Esophagus squamous epithelium (tissue), 5 donors: ENCODE measurements at regions not wholly inside any gene's neighbourhood (a gene's known extent, or its start where the extent isn't known, plus 50 kb on each side); places are given as distances from the start of the nearest gene placed in this dataset.

Experiments
- DNase-seq: peaks from one replicate; lab custom pipeline; 2025; lab: John Stamatoyannopoulos, UW
- H3K27ac ChIP-seq, 4 donors: fragments of 200-600 bp; sonication (generic); one replicate each; pipeline ENCODE4 v1.5.1; 2016 to 2019; ENCODE audit warnings: mild to moderate bottlenecking in 1 of 4
- H3K27me3 ChIP-seq, 4 donors: fragments of 200-600 bp; sonication (generic); 1 replicate in 3 of 4; 2 replicates in 1 of 4; pipeline versions ENCODE4 v1.5.1 to v1.6.0; 2017 to 2021; ENCODE audit warnings: antibody characterized with exemption in 1 of 4
- H3K36me3 ChIP-seq, 3 donors: fragments of 200-600 bp; sonication (generic); one replicate each; pipeline ENCODE4 v1.5.1; 2016 to 2019
- H3K4me1 ChIP-seq, 3 donors: fragments of 200-600 bp; sonication (generic); one replicate each; pipeline ENCODE4 v1.5.1; 2017 to 2019
- H3K4me3 ChIP-seq, 4 donors: fragments of 200-600 bp; sonication (generic); 1 replicate in 3 of 4; 2 replicates in 1 of 4; pipeline ENCODE4 v1.5.1; 2016 to 2019; ENCODE audit warnings: mild to moderate bottlenecking in 2 of 4, moderate library complexity in 1 of 4
- H3K9me3 ChIP-seq, 3 donors: fragments of 200-600 bp; sonication (generic); one replicate each; pipeline ENCODE4 v1.5.1; 2016 to 2019
- CTCF ChIP-seq, 6 experiments: fragments of 450-650 bp in 4 of 6; fragments of 200-600 bp in 2 of 6; sonication (generic) in 2 of 6; IDR thresholded peaks; one replicate each; pipeline ENCODE4 v1.5.1; 2016 to 2019; ENCODE audit warnings: antibody characterized with exemption in 6 of 6, mild to moderate bottlenecking in 4 of 6, moderate library complexity in 4 of 6
- POLR2A ChIP-seq, 4 donors: fragments of 450-650 bp; IDR thresholded peaks; one replicate each; pipeline ENCODE4 v1.6.1; 2017; ENCODE audit warnings: antibody characterized with exemption in 4 of 4, mild to moderate bottlenecking in 4 of 4, moderate library complexity in 3 of 4
- WGBS, 2 donors: methylation state at CpG; one replicate each; pipeline ENCODE4 v1.1.5; 2018; 5-methylcytosine and 5-hydroxymethylcytosine counted together
- intact Hi-C: fragments of 100-400 bp; cut with DNase I; formaldehyde crosslinking; loops from one replicate; pipeline ENCODE4 v1.15.0; 2022
- donor health status: DM: yes; HTN: yes; CAD: no.

GRCh38 chr2:12277241-12278034, 439.3 kb upstream of the TRIB2 start:
- Histone ChIP-seq H3K9me3 (no peaks in the 10 kb centered on the region), H3K27ac (no peak overlapping the region), H3K4me3 (no peak overlapping the region), H3K4me1 (no peaks in the 10 kb centered on the region), H3K27me3 (no peaks in the 10 kb centered on the region), H3K36me3 (no peaks in the 10 kb centered on the region)
- intact Hi-C loops, result no loop called here
- TF ChIP-seq POLR2A (IDR thresholded peaks at IDR 0.05) (no peak), CTCF (IDR thresholded peaks at IDR 0.05) (no peak)
- 71 to 77% methylated on average over 7 of the region's 7 CpGs for WGBS, 2 donors
- no peak for DNase-seq

- TF ChIP-seq POLR2A (IDR thresholded peaks at IDR 0.05) (no peak), CTCF (IDR thresholded peaks at IDR 0.05) (no peak)
- Histone ChIP-seq H3K27me3 (no peaks in the 10 kb centered on the region), H3K9me3 (no peaks in the 10 kb centered on the region), H3K4me3 (no peak overlapping the region), H3K4me1 (no peaks in the 10 kb centered on the region), H3K27ac (no peak overlapping the region), H3K36me3 (no peaks in the 10 kb centered on the region)
- intact Hi-C loops, result no loop called here
- 85 to 86% methylated on average over 4 of the region's 4 CpGs for WGBS, 2 donors
- DNase-seq, result no peak
Observed at GRCh38 chr2:12278217-12278750, 438.5 kb upstream of the TRIB2 start.

GRCh38 chr2:12282780-12283695, 433.7 kb upstream of the TRIB2 start:
- intact Hi-C loops, result no loop called here
- H3K4me3 ChIP-seq, result no peak overlapping the region
- TF ChIP-seq CTCF (IDR thresholded peaks at IDR 0.05) (no peak), POLR2A (IDR thresholded peaks at IDR 0.05) (no peak)
- no peak for DNase-seq
- WGBS, 2 donors, result 64 to 67% methylated on average over 3 of the region's 3 CpGs
- H3K4me1 ChIP-seq, result peaks cover 0 to 18% (median 9%) of the 10 kb centered on the region in 3 donors
- H3K27me3 ChIP-seq, result no peaks in the 10 kb centered on the region
- no peaks in the 10 kb centered on the region for H3K36me3 ChIP-seq
- H3K9me3 ChIP-seq, result no peaks in the 10 kb centered on the region
- no peak overlapping the region for H3K27ac ChIP-seq

GRCh38 chr2:12284037-12284436, 432.7 kb upstream of the TRIB2 start:
- DNase-seq, result no peak

More at GRCh38 chr2:12284037-12284436, 432.7 kb upstream of the TRIB2 start:
- no peaks in the 10 kb centered on the region for H3K36me3 ChIP-seq
- intact Hi-C loops, result no loop called here
- peaks cover 0 to 20% (median 9%) of the 10 kb centered on the region in 3 donors for H3K4me1 ChIP-seq
- no peaks in the 10 kb centered on the region for H3K9me3 ChIP-seq
- 77 to 84% methylated on average over 5 of the region's 5 CpGs for WGBS, 2 donors
- no peak for TF ChIP-seq POLR2A (IDR thresholded peaks at IDR 0.05)
- TF ChIP-seq CTCF (IDR thresholded peaks at IDR 0.05), result no peak
- no peak overlapping the region for H3K4me3 ChIP-seq
- no peak overlapping the region for H3K27ac ChIP-seq
- no peaks in the 10 kb centered on the region for H3K27me3 ChIP-seq
